ENCODE measurements at regions not wholly inside any gene's neighbourhood (a gene's known extent, or its start where the extent isn't known, plus 50 kb on each side); places are given as distances from the start of the nearest gene placed in this dataset.
"Not testable (repeated sequence)": the region's sequence is repeated elsewhere in the genome, so short reads cannot be mapped to it uniquely, and the experiment has no call there.

DNA sequence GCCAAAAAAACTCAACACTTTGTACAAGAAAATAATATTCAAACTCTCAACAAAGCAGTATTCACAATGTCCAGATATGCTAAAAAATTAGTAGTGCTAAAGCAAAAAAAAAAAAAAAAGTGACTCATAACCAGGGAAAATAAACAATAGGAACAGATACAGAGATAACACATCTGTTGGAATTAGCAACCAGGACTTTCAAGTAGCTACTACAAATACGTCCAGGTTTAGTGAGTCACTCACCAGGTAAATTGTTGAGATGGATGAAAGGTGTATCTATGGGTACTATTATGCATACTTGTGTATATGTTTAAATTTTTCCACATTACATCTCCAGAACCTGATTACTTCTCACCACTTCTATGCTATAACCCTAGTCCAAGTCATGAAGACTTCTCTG lies 144.8 kb upstream of the SLC35F3 start:
- TF ChIP-seq JUND (IDR thresholded peaks at IDR 0.05): no peak
- TF ChIP-seq RCOR1 (IDR thresholded peaks at IDR 0.05; ENCODE audit: low read length): no peak
- no peak for TF ChIP-seq EZH2phosphoT487 (IDR thresholded peaks at IDR 0.05; ENCODE audit: borderline replicate concordance, low read depth)
- TF ChIP-seq RFX5 (IDR thresholded peaks at IDR 0.05; ENCODE audit: low read length): no peak
- no peak for TF ChIP-seq POLR2AphosphoS5 (IDR thresholded peaks at IDR 0.05; ENCODE audit: low read depth, low read length)
- TF ChIP-seq MEF2A (IDR thresholded peaks at IDR 0.05; ENCODE audit: borderline replicate concordance, low read depth): no peak
- TF ChIP-seq EP300 (IDR thresholded peaks at IDR 0.05; ENCODE audit: borderline replicate concordance in 1 of 2, low read depth in 1 of 2, low read length in 1 of 2): no peak
- Histone ChIP-seq H3K36me3 (replicated peaks in 1 of 2; ENCODE audit: control insufficient read depth in 1 of 2, insufficient read depth in 2 of 2, low read length in 1 of 2) (no peaks in the 10 kb centered on the region), H4K20me1 (ENCODE audit: insufficient read depth) (no peaks in the 10 kb centered on the region), H3K27me3 (ENCODE audit: insufficient read depth) (no peaks in the 10 kb centered on the region), H3K4me1 (ENCODE audit: control insufficient read depth in 1 of 2, insufficient read depth in 2 of 2, low read depth in 1 of 2, low read length in 1 of 2) (no peaks in the 10 kb centered on the region; a peak in 1 of 4 replicates), H3K4me3 (ENCODE audit: low read depth in 2 of 2, low read length in 1 of 2) (no peak overlapping the region), H3K9me2 (no peaks in the 10 kb centered on the region), H3K9me3 (no peaks in the 10 kb centered on the region), H3K79me2 (ENCODE audit: insufficient read depth) (no peaks in the 10 kb centered on the region), H3K27ac (ENCODE audit: low read depth in 2 of 2, low read length in 1 of 2) (no peak overlapping the region), H3K4me2 (no peak overlapping the region), H3K9ac (no peak overlapping the region), H3F3A (replicated peaks; ENCODE audit: insufficient read depth) (no peaks in the 10 kb centered on the region), H2AFZ (ENCODE audit: low read depth) (no peak overlapping the region)
- no peak for DNase-seq
- CTCF ChIA-PET: interaction anchor here (0.6 to 0.7 kb wide), 2 partner anchors 19 to 51 kb away, joined by 3 to 4 read pairs; no protein-coding TSS in a partner anchor
- POLR2A ChIA-PET: no interaction called here
- 27% methylated on average over 1 of the region's 1 CpG for WGBS (ENCODE audit: low lambda C conversion rate)

GRCh38 chr1:233764304-233764703 lies 140.2 kb upstream of the SLC35F3 start:
- POLR2A ChIA-PET; H3K4me2 ChIP-seq; H3F3A ChIP-seq (replicated peaks; ENCODE audit: insufficient read depth); H4K20me1 ChIP-seq (ENCODE audit: insufficient read depth); H3K27ac ChIP-seq (ENCODE audit: low read depth in 2 of 2, low read length in 1 of 2); H3K9me3 ChIP-seq; H2AFZ ChIP-seq (ENCODE audit: low read depth); DNase-seq; H3K4me3 ChIP-seq (ENCODE audit: low read depth in 2 of 2, low read length in 1 of 2); H3K79me2 ChIP-seq (ENCODE audit: insufficient read depth); H3K9ac ChIP-seq; H3K36me3 ChIP-seq (replicated peaks in 1 of 2; ENCODE audit: control insufficient read depth in 1 of 2, insufficient read depth in 2 of 2, low read length in 1 of 2); H3K4me1 ChIP-seq (ENCODE audit: control insufficient read depth in 1 of 2, insufficient read depth in 2 of 2, low read depth in 1 of 2, low read length in 1 of 2); H3K9me2 ChIP-seq; H3K27me3 ChIP-seq (ENCODE audit: insufficient read depth): not testable (repeated sequence)
- CTCF ChIA-PET: interaction anchor here (0.6 kb wide), 1 partner anchor 66 kb away, joined by 3 read pairs; no protein-coding TSS in a partner anchor
- WGBS (ENCODE audit: low lambda C conversion rate): 70% methylated on average over 3 of the region's 3 CpGs

GRCh38 chr1:233777566-233777965 lies 126.9 kb upstream of the SLC35F3 start:
- TF ChIP-seq TEAD4 (IDR thresholded peaks at IDR 0.05; ENCODE audit: borderline replicate concordance, insufficient read depth): no peak
- TF ChIP-seq CHD2 (IDR thresholded peaks at IDR 0.05; ENCODE audit: low read length, partially characterized antibody): no peak
- TF ChIP-seq GABPA (IDR thresholded peaks at IDR 0.05; ENCODE audit: low read depth): no peak
- ChIA-PET CTCF (interaction anchor here (2.0 to 2.1 kb wide), 2 partner anchors 13 to 337 kb away, joined by 5 to 8 read pairs; no protein-coding TSS in a partner anchor), POLR2A (no interaction called here)
- Histone ChIP-seq H3K4me2 (no peak overlapping the region), H3K27me3 (ENCODE audit: insufficient read depth) (no peaks in the 10 kb centered on the region), H3K79me2 (ENCODE audit: insufficient read depth) (no peaks in the 10 kb centered on the region), H2AFZ (ENCODE audit: low read depth) (no peak overlapping the region), H4K20me1 (ENCODE audit: insufficient read depth) (no peaks in the 10 kb centered on the region), H3K9ac (no peak overlapping the region), H3K27ac (ENCODE audit: low read depth in 2 of 2, low read length in 1 of 2) (no peak overlapping the region), H3K4me3 (ENCODE audit: low read depth in 2 of 2, low read length in 1 of 2) (no peak overlapping the region), H3F3A (replicated peaks; ENCODE audit: insufficient read depth) (no peaks in the 10 kb centered on the region), H3K36me3 (replicated peaks in 1 of 2; ENCODE audit: control insufficient read depth in 1 of 2, insufficient read depth in 2 of 2, low read length in 1 of 2) (no peaks in the 10 kb centered on the region), H3K9me2 (no peaks in the 10 kb centered on the region), H3K4me1 (ENCODE audit: control insufficient read depth in 1 of 2, insufficient read depth in 2 of 2, low read depth in 1 of 2, low read length in 1 of 2) (no peaks in the 10 kb centered on the region), H3K9me3 (no peaks in the 10 kb centered on the region)
- no peak for DNase-seq
- 88% methylated on average over 1 of the region's 1 CpG for WGBS (ENCODE audit: low lambda C conversion rate)

Measured in SK-N-SH (cell line).